ENCODE measurements at regions not wholly inside any gene's neighbourhood (a gene's known extent, or its start where the extent isn't known, plus 50 kb on each side); places are given as distances from the start of the nearest gene placed in this dataset.

- no peak overlapping the region for H3K4me2 ChIP-seq
- no peaks in the 10 kb centered on the region for H4K20me1 ChIP-seq (ENCODE audit: insufficient read depth)
- H2AFZ ChIP-seq: no peak overlapping the region
- DNase-seq: no peak
- ChIA-PET POLR2A (ENCODE audit: unreplicated experiment) (no interaction called here), CTCF (no interaction called here)
- H3K79me2 ChIP-seq (ENCODE audit: low read depth): no peaks in the 10 kb centered on the region
- H3F3A ChIP-seq (ENCODE audit: insufficient read depth, low read depth): no peaks in the 10 kb centered on the region
- no peaks in the 10 kb centered on the region for H3K4me1 ChIP-seq (replicated peaks; ENCODE audit: insufficient read depth)
- no peaks in the 10 kb centered on the region for H3K27me3 ChIP-seq (ENCODE audit: insufficient read depth, low read depth)
- H3K4me3 ChIP-seq: no peak overlapping the region
- H3K27ac ChIP-seq: no peak overlapping the region
- intact Hi-C loops (cut with micrococcal nuclease; ENCODE audit: unreplicated experiment): no loop called here
- H3K9me2 ChIP-seq (ENCODE audit: insufficient read depth): no peaks in the 10 kb centered on the region
- no peaks in the 10 kb centered on the region for H3K9me3 ChIP-seq (ENCODE audit: insufficient read depth, low read depth)
- BruUV-seq (replicated peaks): no TSS peak
- no peak for TF ChIP-seq EZH2 (IDR thresholded peaks at IDR 0.05; ENCODE audit: low read depth)
- TF ChIP-seq CTCF (conservative IDR thresholded peaks at IDR 0.05): no peak
- H3K36me3 ChIP-seq (ENCODE audit: low read depth): no peaks in the 10 kb centered on the region
Observed at GRCh38 chr10:4315551-4315950, 510.5 kb upstream of the AKR1E2 start.

GRCh38 chr10:4313051-4313450 is 513.0 kb upstream of the AKR1E2 start:
- no peaks in the 10 kb centered on the region for H3K27me3 ChIP-seq (ENCODE audit: insufficient read depth, low read depth)
- POLR2A ChIA-PET (ENCODE audit: unreplicated experiment): no interaction called here
- no peak overlapping the region for H3K27ac ChIP-seq
- CTCF ChIA-PET: no interaction called here
- H2AFZ ChIP-seq: no peak overlapping the region
- intact Hi-C loops (cut with micrococcal nuclease; ENCODE audit: unreplicated experiment): no loop called here
- no peaks in the 10 kb centered on the region for H3F3A ChIP-seq (ENCODE audit: insufficient read depth, low read depth)
- no peaks in the 10 kb centered on the region for H4K20me1 ChIP-seq (ENCODE audit: insufficient read depth)
- H3K79me2 ChIP-seq (ENCODE audit: low read depth): no peaks in the 10 kb centered on the region
- no peak for DNase-seq
- no TSS peak for BruUV-seq (replicated peaks)
- H3K9me3 ChIP-seq (ENCODE audit: insufficient read depth, low read depth): no peaks in the 10 kb centered on the region
- H3K9me2 ChIP-seq (ENCODE audit: insufficient read depth): no peaks in the 10 kb centered on the region
- no peaks in the 10 kb centered on the region for H3K4me1 ChIP-seq (replicated peaks; ENCODE audit: insufficient read depth)
- H3K4me2 ChIP-seq: no peak overlapping the region
- no peaks in the 10 kb centered on the region for H3K36me3 ChIP-seq (ENCODE audit: low read depth)
- no peak overlapping the region for H3K4me3 ChIP-seq
- no peak for TF ChIP-seq CTCF (conservative IDR thresholded peaks at IDR 0.05)
- no peak for TF ChIP-seq EZH2 (IDR thresholded peaks at IDR 0.05; ENCODE audit: low read depth)

- ChIA-PET CTCF (no interaction called here), POLR2A (ENCODE audit: unreplicated experiment) (no interaction called here)
- no peak overlapping the region for H3K4me2 ChIP-seq
- no TSS peak for BruUV-seq (replicated peaks)
- intact Hi-C loops (cut with micrococcal nuclease; ENCODE audit: unreplicated experiment): no loop called here
- H3K4me3 ChIP-seq: no peak overlapping the region
- no peaks in the 10 kb centered on the region for H3K9me3 ChIP-seq (ENCODE audit: insufficient read depth, low read depth)
- no peaks in the 10 kb centered on the region for H3K36me3 ChIP-seq (ENCODE audit: low read depth)
- H4K20me1 ChIP-seq (ENCODE audit: insufficient read depth): no peaks in the 10 kb centered on the region
- no peak for TF ChIP-seq EZH2 (IDR thresholded peaks at IDR 0.05; ENCODE audit: low read depth)
- TF ChIP-seq CTCF (conservative IDR thresholded peaks at IDR 0.05): no peak
- H3K27me3 ChIP-seq (ENCODE audit: insufficient read depth, low read depth): no peaks in the 10 kb centered on the region
- H3K9me2 ChIP-seq (ENCODE audit: insufficient read depth): no peaks in the 10 kb centered on the region
- DNase-seq: no peak
- no peaks in the 10 kb centered on the region for H3K4me1 ChIP-seq (replicated peaks; ENCODE audit: insufficient read depth)
- no peaks in the 10 kb centered on the region for H3F3A ChIP-seq (ENCODE audit: insufficient read depth, low read depth)
- H3K79me2 ChIP-seq (ENCODE audit: low read depth): no peaks in the 10 kb centered on the region
- H2AFZ ChIP-seq: no peak overlapping the region
- H3K27ac ChIP-seq: no peak overlapping the region
Observed at GRCh38 chr10:4312051-4312835, 513.8 kb upstream of the AKR1E2 start.
